DND-41 (cell line): ENCODE measurements at regions not wholly inside any gene's neighbourhood (a gene's known extent, or its start where the extent isn't known, plus 50 kb on each side); places are given as distances from the start of the nearest gene placed in this dataset.

Source experiments
- ATAC-seq: fragments of 200-7000 bp; cut with Tn5 transposase; 3 replicates; pipeline ENCODE4 v1.9.1; 2021; ENCODE audit warnings: low read depth; ENCODE audit not compliant: insufficient read depth
- DNase-seq: peaks from one replicate; pipeline ENCODE4 v3.0.0-alpha.2; 2020
- H2AFZ ChIP-seq: 2 replicates; pipeline ENCODE4 v1.6.0; 2012; ENCODE audit warnings: low read depth, low read length
- H3K27ac ChIP-seq: 2 replicates; pipeline ENCODE4 v1.5.1; 2012; ENCODE audit warnings: low read length, inconsistent platforms
- H3K27me3 ChIP-seq: fragments of 200-600 bp; sonication (generic); 2 replicates; pipeline ENCODE4 v1.6.0; 2012; ENCODE audit warnings: low read length, mild to moderate bottlenecking, inconsistent platforms; ENCODE audit not compliant: insufficient read depth, poor library complexity
- H3K36me3 ChIP-seq: 2 replicates; pipeline ENCODE4 v1.5.1; 2012; ENCODE audit warnings: low read length, inconsistent platforms; ENCODE audit not compliant: insufficient read depth
- H3K4me1 ChIP-seq: 2 replicates; pipeline ENCODE4 v1.5.1; 2012; ENCODE audit warnings: mild to moderate bottlenecking, low read length; ENCODE audit not compliant: insufficient read depth
- H3K4me2 ChIP-seq: 2 replicates; pipeline ENCODE4 v1.6.0; 2012; ENCODE audit warnings: mild to moderate bottlenecking, moderate library complexity, low read length, inconsistent platforms; ENCODE audit not compliant: insufficient read depth
- H3K4me3 ChIP-seq, 2 experiments: fragments of 200-600 bp in 1 of 2; shearing (Covaris generic) in 1 of 2; 2 replicates each; pipeline ENCODE4 v1.5.1; 2012 to 2016; ENCODE audit warnings: inconsistent platforms in 2 of 2, low read length in 2 of 2, mild to moderate bottlenecking in 2 of 2, low read depth in 1 of 2, moderate library complexity in 1 of 2
- H3K79me2 ChIP-seq: 2 replicates; pipeline ENCODE4 v1.6.0; 2012; ENCODE audit warnings: low read length, inconsistent platforms; ENCODE audit not compliant: insufficient read depth
- H3K9ac ChIP-seq: 2 replicates; pipeline ENCODE4 v1.6.0; 2012; ENCODE audit warnings: low read depth, mild to moderate bottlenecking, inconsistent platforms, low read length, moderate library complexity
- H3K9me3 ChIP-seq: 2 replicates; pipeline ENCODE4 v1.5.1; 2012; ENCODE audit warnings: low read length, moderate library complexity, mild to moderate bottlenecking, inconsistent platforms; ENCODE audit not compliant: insufficient read depth, severe bottlenecking
- H4K20me1 ChIP-seq: 2 replicates; pipeline ENCODE4 v1.6.0; 2012; ENCODE audit warnings: low read length; ENCODE audit not compliant: insufficient read depth
- EZH2 ChIP-seq: IDR thresholded peaks from 3 replicates; pipeline ENCODE4 v1.6.1; 2012; ENCODE audit warnings: borderline replicate concordance, low read depth, mild to moderate bottlenecking, moderate library complexity, low read length, inconsistent platforms; ENCODE audit not compliant: severe bottlenecking
- TF ChIP-seq, protein P1 (sequence below): IDR thresholded peaks from 2 replicates; pipeline ENCODE4 v1.5.1; 2012; ENCODE audit warnings: borderline replicate concordance, low read length, moderate library complexity, mild to moderate bottlenecking; ENCODE audit not compliant: poor library complexity, severe bottlenecking; ENCODE audit errors: extremely low read depth

DNA sequence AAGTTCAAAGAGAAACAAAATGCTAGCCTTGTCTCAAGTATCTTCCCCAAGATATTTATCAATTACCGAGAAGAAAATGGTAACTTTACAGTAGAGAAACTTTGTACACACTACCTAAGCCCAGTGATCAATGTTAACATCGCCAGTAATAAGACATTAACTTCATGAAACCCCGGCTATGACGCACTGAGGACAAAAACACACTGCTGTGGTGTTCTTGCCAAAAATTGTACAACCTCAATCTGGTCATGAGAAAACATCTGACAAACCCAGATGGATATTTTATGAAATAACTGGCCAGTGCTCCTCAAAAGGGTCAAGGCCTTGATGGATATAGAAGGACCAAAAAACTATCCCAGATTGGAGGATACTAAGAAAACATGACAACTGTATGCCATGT, 85.5 kb upstream of the DTNBP1 start:
- DNase-seq: no peak
- Histone ChIP-seq H3K4me1 (no peaks in the 10 kb centered on the region), H3K27me3 (peaks cover 5% of the 10 kb centered on the region), H2AFZ (no peak overlapping the region), H3K9me3 (no peaks in the 10 kb centered on the region), H4K20me1 (no peaks in the 10 kb centered on the region), H3K36me3 (no peaks in the 10 kb centered on the region), H3K79me2 (no peaks in the 10 kb centered on the region), H3K4me3 (no peak overlapping the region), H3K27ac (no peak overlapping the region), H3K4me2 (no peak overlapping the region), H3K9ac (no peak overlapping the region)
- no peak for ATAC-seq
- no peak for TF ChIP-seq EZH2
- TF ChIP-seq, protein P1, sequence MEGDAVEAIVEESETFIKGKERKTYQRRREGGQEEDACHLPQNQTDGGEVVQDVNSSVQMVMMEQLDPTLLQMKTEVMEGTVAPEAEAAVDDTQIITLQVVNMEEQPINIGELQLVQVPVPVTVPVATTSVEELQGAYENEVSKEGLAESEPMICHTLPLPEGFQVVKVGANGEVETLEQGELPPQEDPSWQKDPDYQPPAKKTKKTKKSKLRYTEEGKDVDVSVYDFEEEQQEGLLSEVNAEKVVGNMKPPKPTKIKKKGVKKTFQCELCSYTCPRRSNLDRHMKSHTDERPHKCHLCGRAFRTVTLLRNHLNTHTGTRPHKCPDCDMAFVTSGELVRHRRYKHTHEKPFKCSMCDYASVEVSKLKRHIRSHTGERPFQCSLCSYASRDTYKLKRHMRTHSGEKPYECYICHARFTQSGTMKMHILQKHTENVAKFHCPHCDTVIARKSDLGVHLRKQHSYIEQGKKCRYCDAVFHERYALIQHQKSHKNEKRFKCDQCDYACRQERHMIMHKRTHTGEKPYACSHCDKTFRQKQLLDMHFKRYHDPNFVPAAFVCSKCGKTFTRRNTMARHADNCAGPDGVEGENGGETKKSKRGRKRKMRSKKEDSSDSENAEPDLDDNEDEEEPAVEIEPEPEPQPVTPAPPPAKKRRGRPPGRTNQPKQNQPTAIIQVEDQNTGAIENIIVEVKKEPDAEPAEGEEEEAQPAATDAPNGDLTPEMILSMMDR: no peak

DNA sequence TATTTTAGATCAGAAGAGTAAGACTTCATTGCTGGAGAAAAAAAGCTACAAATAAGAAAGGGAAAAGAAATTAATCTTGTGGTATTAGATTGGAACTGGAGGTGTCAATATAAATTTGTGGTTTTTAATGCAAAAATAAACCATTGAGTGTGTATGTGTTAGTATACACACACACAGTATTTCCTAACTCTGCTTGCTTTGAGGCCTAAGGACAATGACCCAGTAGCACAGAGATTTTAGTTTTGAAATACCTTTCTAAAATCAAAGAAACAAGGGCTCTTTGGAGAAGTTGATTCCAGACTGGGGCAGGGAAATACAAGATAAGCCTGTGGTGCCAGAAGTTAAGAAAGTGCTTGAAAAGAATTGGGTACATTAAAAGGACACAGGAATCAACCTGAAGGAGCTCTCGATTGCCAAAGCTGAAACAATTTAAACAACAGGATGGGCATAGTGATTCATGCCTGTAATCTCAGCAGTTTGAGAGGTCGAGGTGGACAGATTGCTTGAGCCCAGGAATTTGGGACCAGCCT, 84.6 kb upstream of the DTNBP1 start:
- DNase-seq (no peak), ATAC-seq (no peak)
- Histone ChIP-seq H4K20me1 (no peaks in the 10 kb centered on the region), H3K4me1 (no peaks in the 10 kb centered on the region), H3K27ac (no peak overlapping the region), H2AFZ (no peak overlapping the region), H3K36me3 (no peaks in the 10 kb centered on the region), H3K9ac (no peak overlapping the region), H3K4me3 (no peak overlapping the region), H3K79me2 (no peaks in the 10 kb centered on the region), H3K4me2 (no peak overlapping the region), H3K9me3 (no peaks in the 10 kb centered on the region), H3K27me3 (peaks cover 5% of the 10 kb centered on the region)
- TF ChIP-seq EZH2: no peak
- TF ChIP-seq, protein P1: no peak

DNA sequence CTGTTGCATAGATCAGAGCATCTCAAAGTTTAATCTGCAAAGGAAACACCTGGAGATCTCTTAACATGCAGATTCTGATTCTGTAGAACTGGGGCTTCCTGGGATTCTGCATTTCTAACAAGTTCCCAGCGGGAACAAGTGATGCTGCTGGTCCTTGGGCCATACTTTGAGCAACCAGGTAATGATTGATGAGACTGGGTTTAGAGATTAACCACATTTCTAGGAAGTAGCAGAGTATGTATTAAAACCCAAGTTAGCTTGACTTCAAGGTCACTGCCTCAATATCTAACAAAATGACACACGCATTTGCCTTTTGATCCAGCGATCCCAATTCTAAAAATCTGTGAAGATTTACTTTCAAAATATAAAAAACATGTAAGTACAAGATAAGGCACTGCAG, 83.0 kb upstream of the DTNBP1 start:
- H3K4me3 ChIP-seq: no peak overlapping the region

More for the DNA sequence above, 83.0 kb upstream of the DTNBP1 start:
- Histone ChIP-seq H2AFZ (no peak overlapping the region), H3K9ac (no peak overlapping the region), H3K4me2 (no peak overlapping the region), H3K9me3 (no peaks in the 10 kb centered on the region), H3K36me3 (no peaks in the 10 kb centered on the region), H3K79me2 (no peaks in the 10 kb centered on the region), H3K4me1 (no peaks in the 10 kb centered on the region), H3K27me3 (peaks cover 5% of the 10 kb centered on the region), H3K27ac (no peak overlapping the region), H4K20me1 (no peaks in the 10 kb centered on the region)
- ATAC-seq: no peak
- no peak for DNase-seq
- TF ChIP-seq, protein P1: no peak
